Lower leg skin (tissue), 4 donors: ENCODE measurements at regions not wholly inside any gene's neighbourhood (a gene's known extent, or its start where the extent isn't known, plus 50 kb on each side); places are given as distances from the start of the nearest gene placed in this dataset.

Source experiments
- DNase-seq, 2 donors: peaks; one replicate each; pipeline ENCODE4 v3.0.0-alpha.2; 2019; ENCODE audit warnings: low spot score in 2 of 2
- H3K4me3 ChIP-seq: fragments of 200-600 bp; sonication (generic); 2 replicates; pipeline ENCODE4 v1.5.1; 2017; ENCODE audit warnings: mild to moderate bottlenecking, low read depth; ENCODE audit not compliant: poor library complexity, severe bottlenecking
- CTCF ChIP-seq, 3 donors: fragments of 450-650 bp; IDR thresholded peaks; one replicate each; pipeline ENCODE4 v1.5.1; 2016; ENCODE audit warnings: antibody characterized with exemption in 3 of 3, mild to moderate bottlenecking in 3 of 3, moderate library complexity in 2 of 3
- POLR2A ChIP-seq, 2 donors: fragments of 450-650 bp; IDR thresholded peaks; one replicate each; pipeline ENCODE4 v1.6.1; 2016 to 2017; ENCODE audit warnings: antibody characterized with exemption in 2 of 2, mild to moderate bottlenecking in 1 of 2, moderate library complexity in 1 of 2
- WGBS, 2 donors: methylation state at CpG; one replicate each; pipeline ENCODE4 v1.1.5; 2018; 5-methylcytosine and 5-hydroxymethylcytosine counted together
- intact Hi-C: fragments of 100-400 bp; cut with DNase I; formaldehyde crosslinking; loops from one replicate; pipeline ENCODE4 v1.15.0; 2023; ENCODE audit warnings: low total_unique reads

DNA sequence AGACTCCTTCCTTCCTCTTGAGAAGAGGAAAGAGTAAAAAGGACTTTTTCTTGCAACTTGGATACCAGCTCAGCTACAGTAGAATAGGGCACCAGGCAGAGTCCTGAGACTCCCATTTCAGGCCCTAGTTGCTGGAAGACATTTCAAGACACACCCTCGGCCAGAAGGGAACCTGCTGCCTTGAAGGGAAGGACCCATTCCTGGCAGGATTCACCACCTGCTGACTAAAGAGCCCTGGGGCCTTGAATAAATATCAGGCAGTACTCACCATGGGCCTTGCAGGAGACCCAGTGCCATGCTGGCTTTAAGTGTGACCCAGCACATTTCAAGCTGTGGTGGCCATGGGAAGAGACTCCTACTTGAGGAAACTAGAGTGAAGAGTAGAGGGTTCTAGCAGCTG lies 317.6 kb downstream of the DKK2 start:
- H3K4me3 ChIP-seq: no peak overlapping the region
- intact Hi-C loops: no loop called here
- no peak for DNase-seq
- TF ChIP-seq POLR2A (IDR thresholded peaks at IDR 0.05) (no peak), CTCF (IDR thresholded peaks at IDR 0.05) (no peak)
- WGBS, 2 donors: 42 to 67% methylated on average over 1 of the region's 1 CpG

GRCh38 chr4:106717091-106717490 lies 319.0 kb downstream of the DKK2 start:
- WGBS, 2 donors: 47 to 56% methylated on average over 4 of the region's 4 CpGs
- TF ChIP-seq CTCF (IDR thresholded peaks at IDR 0.05): no peak
- no peak for TF ChIP-seq POLR2A (IDR thresholded peaks at IDR 0.05)
- no peak for DNase-seq
- intact Hi-C loops: no loop called here
- no peak overlapping the region for H3K4me3 ChIP-seq

DNA sequence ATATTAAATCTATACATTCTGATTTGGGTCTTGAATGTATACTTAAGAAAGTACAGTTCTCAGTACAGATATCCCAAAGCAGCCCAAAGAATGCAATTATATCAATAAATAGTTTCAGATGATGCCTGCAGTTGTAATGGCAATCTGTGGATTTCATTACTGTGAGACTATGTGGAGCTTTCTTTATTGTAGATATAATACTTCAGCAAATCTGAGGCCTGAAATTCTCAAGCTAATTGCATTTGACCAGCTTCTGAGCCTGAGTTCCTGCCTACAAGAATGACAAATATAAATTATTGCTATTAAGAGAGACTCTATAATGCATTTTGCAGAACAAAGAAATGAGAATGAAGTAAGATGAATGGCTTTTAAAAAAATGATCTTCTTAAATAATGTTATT lies 320.3 kb downstream of the DKK2 start:
- TF ChIP-seq CTCF (IDR thresholded peaks at IDR 0.05) (no peak), POLR2A (IDR thresholded peaks at IDR 0.05) (no peak)
- intact Hi-C loops: no loop called here
- H3K4me3 ChIP-seq: no peak overlapping the region
- no peak for DNase-seq

- TF ChIP-seq CTCF (IDR thresholded peaks at IDR 0.05): no peak
- no peak for TF ChIP-seq POLR2A (IDR thresholded peaks at IDR 0.05)
- intact Hi-C loops: no loop called here
- no peak for DNase-seq
- H3K4me3 ChIP-seq: no peak overlapping the region
- 57 to 83% methylated on average over 4 to 5 of the region's 5 CpGs for WGBS, 2 donors
Measured at GRCh38 chr4:106708464-106708816, 327.7 kb downstream of the DKK2 start.

GRCh38 chr4:106707776-106708463 lies 328.2 kb downstream of the DKK2 start:
- no peak for DNase-seq
- H3K4me3 ChIP-seq: no peak overlapping the region
- WGBS, 2 donors: 64 to 68% methylated on average over 2 of the region's 2 CpGs
- TF ChIP-seq POLR2A (IDR thresholded peaks at IDR 0.05) (no peak), CTCF (IDR thresholded peaks at IDR 0.05) (no peak)
- intact Hi-C loops: no loop called here

DNA sequence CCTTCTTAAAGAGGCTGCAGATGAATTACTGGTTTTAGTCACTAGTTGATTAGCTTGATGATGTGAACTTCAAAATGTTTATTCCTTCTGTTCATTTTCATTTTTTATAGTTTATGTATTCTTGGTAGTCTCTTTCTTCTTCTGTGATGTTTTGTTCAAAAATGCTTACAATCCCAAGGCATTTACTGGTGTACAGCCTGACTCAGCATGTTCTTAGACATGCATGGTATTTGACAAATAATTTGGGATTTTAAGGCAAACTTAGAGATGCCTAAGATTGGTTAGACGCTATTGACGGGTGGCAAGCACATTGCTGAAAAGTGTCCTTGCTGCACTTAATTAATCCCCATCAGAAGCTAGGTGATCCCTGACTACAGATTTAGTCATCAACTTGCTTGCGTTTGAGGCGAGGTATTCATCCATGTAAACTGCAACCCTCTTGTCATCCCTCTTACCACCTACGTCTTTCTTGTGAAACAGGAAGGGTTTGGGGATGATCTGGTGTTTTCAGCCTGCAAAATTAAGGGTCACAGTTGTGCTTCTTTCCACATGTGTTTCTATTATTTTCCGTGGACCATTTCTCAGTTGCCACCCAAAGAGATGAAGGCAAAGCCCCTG lies 331.8 kb downstream of the DKK2 start:
- no peak for DNase-seq
- H3K4me3 ChIP-seq: no peak overlapping the region
- TF ChIP-seq CTCF (IDR thresholded peaks at IDR 0.05) (no peak), POLR2A (IDR thresholded peaks at IDR 0.05) (no peak)
- intact Hi-C loops: no loop called here
- WGBS, 2 donors: 71% methylated on average over 6 of the region's 6 CpGs
